Mammary epithelial cell (primary cell): ENCODE measurements at regions not wholly inside any gene's neighbourhood (a gene's known extent, or its start where the extent isn't known, plus 50 kb on each side); places are given as distances from the start of the nearest gene placed in this dataset.

ENCODE experiments used
- EZH2 ChIP-seq: IDR thresholded peaks from 2 replicates; pipeline ENCODE4 v1.6.1; 2012; ENCODE audit warnings: low read length, inconsistent platforms, borderline replicate concordance
- TF ChIP-seq, protein P1 (sequence below), 2 donors: IDR thresholded peaks in 1 of 2; conservative IDR thresholded peaks in 1 of 2; 2 replicates each; pipeline ENCODE4 v1.5.1; 2011 to 2012; ENCODE audit warnings: inconsistent platforms in 2 of 2, low read length in 2 of 2, mild to moderate bottlenecking in 2 of 2, control low read depth in 1 of 2, low read depth in 1 of 2; ENCODE audit not compliant: insufficient read depth in 1 of 2; ENCODE audit errors: extremely low read depth in 1 of 2

DNA sequence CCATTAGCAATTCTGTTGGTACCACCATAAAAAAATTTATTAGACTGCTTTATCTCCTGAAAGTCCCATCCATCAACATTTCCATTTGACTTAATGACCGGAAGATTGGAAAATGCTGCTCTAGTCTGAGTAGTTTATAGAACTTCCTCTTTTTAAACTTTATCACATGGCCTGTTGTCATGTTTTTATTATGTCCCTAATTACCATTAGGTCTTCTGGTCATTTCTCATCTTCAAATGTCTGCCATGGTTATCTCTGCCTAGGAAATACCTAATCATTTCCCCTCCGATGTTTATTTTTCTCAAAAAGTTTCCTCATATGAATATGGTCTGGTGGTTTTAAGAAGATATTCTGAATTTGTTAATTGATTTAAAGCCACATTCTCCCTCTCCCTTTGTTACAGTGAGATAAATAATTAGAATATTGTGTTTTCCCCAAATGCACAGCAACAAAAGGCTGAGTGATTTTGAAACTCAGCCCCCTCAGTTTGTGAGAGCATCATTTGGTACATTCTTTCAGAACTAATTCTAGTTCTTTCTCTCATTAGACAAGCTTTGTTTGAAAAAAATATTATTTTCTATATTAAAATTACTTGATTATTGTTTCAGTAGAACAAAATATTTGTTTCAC lies 317.1 kb upstream of the ST6GAL2 start:
- TF ChIP-seq, protein P1, sequence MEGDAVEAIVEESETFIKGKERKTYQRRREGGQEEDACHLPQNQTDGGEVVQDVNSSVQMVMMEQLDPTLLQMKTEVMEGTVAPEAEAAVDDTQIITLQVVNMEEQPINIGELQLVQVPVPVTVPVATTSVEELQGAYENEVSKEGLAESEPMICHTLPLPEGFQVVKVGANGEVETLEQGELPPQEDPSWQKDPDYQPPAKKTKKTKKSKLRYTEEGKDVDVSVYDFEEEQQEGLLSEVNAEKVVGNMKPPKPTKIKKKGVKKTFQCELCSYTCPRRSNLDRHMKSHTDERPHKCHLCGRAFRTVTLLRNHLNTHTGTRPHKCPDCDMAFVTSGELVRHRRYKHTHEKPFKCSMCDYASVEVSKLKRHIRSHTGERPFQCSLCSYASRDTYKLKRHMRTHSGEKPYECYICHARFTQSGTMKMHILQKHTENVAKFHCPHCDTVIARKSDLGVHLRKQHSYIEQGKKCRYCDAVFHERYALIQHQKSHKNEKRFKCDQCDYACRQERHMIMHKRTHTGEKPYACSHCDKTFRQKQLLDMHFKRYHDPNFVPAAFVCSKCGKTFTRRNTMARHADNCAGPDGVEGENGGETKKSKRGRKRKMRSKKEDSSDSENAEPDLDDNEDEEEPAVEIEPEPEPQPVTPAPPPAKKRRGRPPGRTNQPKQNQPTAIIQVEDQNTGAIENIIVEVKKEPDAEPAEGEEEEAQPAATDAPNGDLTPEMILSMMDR (conservative IDR thresholded peaks at IDR 0.05 in 1 of 2, IDR thresholded peaks at IDR 0.05 in 1 of 2; ENCODE audit: extremely low read depth in 1 of 2, insufficient read depth in 1 of 2, low read depth in 1 of 2, low read length in 2 of 2) = no peak
- no peak for TF ChIP-seq EZH2
